Liver (tissue), 7 donors: ENCODE measurements at regions not wholly inside any gene's neighbourhood (a gene's known extent, or its start where the extent isn't known, plus 50 kb on each side); places are given as distances from the start of the nearest gene placed in this dataset.

Source experiments
- DNase-seq: peaks from one replicate; pipeline ENCODE4 v3.0.0-alpha.2; 2017; ENCODE audit warnings: low spot score
- H3K27ac ChIP-seq, 2 donors: one replicate each; pipeline ENCODE4 v1.7.0; 2013; ENCODE audit warnings: inconsistent platforms in 2 of 2, low read length in 2 of 2, control low read depth in 1 of 2, low read depth in 1 of 2, mild to moderate bottlenecking in 1 of 2
- H3K27me3 ChIP-seq, 4 donors: one replicate each; pipeline versions ENCODE4 v1.6.1 to v1.7.0; 2013; ENCODE audit warnings: low read length in 3 of 4, inconsistent platforms in 1 of 4, mild to moderate bottlenecking in 1 of 4, moderate library complexity in 1 of 4; ENCODE audit not compliant: control insufficient read depth in 4 of 4, insufficient read depth in 4 of 4
- H3K36me3 ChIP-seq, 4 donors: one replicate each; pipeline versions ENCODE4 v1.6.1 to v1.7.0; 2013; ENCODE audit warnings: low read length in 3 of 4, mild to moderate bottlenecking in 3 of 4, low read depth in 1 of 4, moderate library complexity in 1 of 4; ENCODE audit not compliant: control insufficient read depth in 4 of 4, insufficient read depth in 3 of 4
- H3K4me1 ChIP-seq, 4 donors: one replicate each; pipeline versions ENCODE4 v1.6.1 to v1.7.0; 2013; ENCODE audit warnings: low read length in 3 of 4, mild to moderate bottlenecking in 3 of 4, moderate library complexity in 1 of 4; ENCODE audit not compliant: control insufficient read depth in 4 of 4, insufficient read depth in 4 of 4
- H3K4me3 ChIP-seq, 3 donors: one replicate each; pipeline versions ENCODE4 v1.6.1 to v1.7.0; 2013; ENCODE audit warnings: low read length in 3 of 3, control low read depth in 1 of 3, low read depth in 1 of 3, mild to moderate bottlenecking in 1 of 3
- H3K9ac ChIP-seq, 2 donors: one replicate each; pipeline ENCODE4 v1.7.0; 2013; ENCODE audit warnings: low read length in 2 of 2, mild to moderate bottlenecking in 2 of 2, moderate library complexity in 2 of 2, control low read depth in 1 of 2, low read depth in 1 of 2
- H3K9me3 ChIP-seq, 4 donors: one replicate each; pipeline versions ENCODE4 v1.6.1 to v1.7.0; 2013; ENCODE audit warnings: low read length in 3 of 4; ENCODE audit not compliant: control insufficient read depth in 4 of 4
- EGR1 ChIP-seq, 2 donors: IDR thresholded peaks; 2 replicates each; pipeline ENCODE4 v1.6.1; 2016 to 2018; ENCODE audit warnings: antibody characterized with exemption in 2 of 2, low read depth in 2 of 2
- FOXA1 ChIP-seq: IDR thresholded peaks from 2 replicates; pipeline ENCODE4 v1.6.1; 2016; ENCODE audit warnings: antibody characterized with exemption
- FOXA2 ChIP-seq: IDR thresholded peaks from 2 replicates; pipeline ENCODE4 v1.6.1; 2016; ENCODE audit warnings: antibody characterized with exemption
- GABPA ChIP-seq, 2 donors: IDR thresholded peaks in 1 of 2; conservative IDR thresholded peaks in 1 of 2; 2 replicates each; pipeline ENCODE4 v1.6.1; 2016; ENCODE audit warnings: antibody characterized with exemption in 2 of 2, mild to moderate bottlenecking in 1 of 2, moderate library complexity in 1 of 2
- HNF4A ChIP-seq, 2 donors: conservative IDR thresholded peaks; 2 replicates each; pipeline ENCODE4 v1.6.1; 2016; ENCODE audit warnings: antibody characterized with exemption in 2 of 2, mild to moderate bottlenecking in 2 of 2
- HNF4G ChIP-seq: IDR thresholded peaks from 2 replicates; pipeline ENCODE4 v1.6.1; 2016; ENCODE audit warnings: antibody characterized with exemption
- MAX ChIP-seq: IDR thresholded peaks from 2 replicates; pipeline ENCODE4 v1.6.1; 2016; ENCODE audit warnings: antibody characterized with exemption
- NR2F2 ChIP-seq: IDR thresholded peaks from 2 replicates; pipeline ENCODE4 v1.6.1; 2016; ENCODE audit warnings: antibody characterized with exemption
- RAD21 ChIP-seq, 2 donors: IDR thresholded peaks; 2 replicates each; pipeline ENCODE4 v1.6.1; 2016; ENCODE audit warnings: antibody characterized with exemption in 2 of 2, mild to moderate bottlenecking in 2 of 2
- TAF1 ChIP-seq: conservative IDR thresholded peaks from 2 replicates; pipeline ENCODE4 v1.6.1; 2016; ENCODE audit warnings: antibody characterized with exemption, mild to moderate bottlenecking
- YY1 ChIP-seq: IDR thresholded peaks from 2 replicates; pipeline ENCODE4 v1.6.1; 2016; ENCODE audit warnings: antibody characterized with exemption, mild to moderate bottlenecking
- WGBS: extraction: QIAGEN DNeasy Blood & Tissue Kit; methylation state at CpG from one replicate; pipeline ENCODE4 v1.1.7; 2013; 5-methylcytosine and 5-hydroxymethylcytosine counted together
- TF ChIP-seq, protein P1 (sequence below): IDR thresholded peaks from 2 replicates; pipeline ENCODE4 v1.6.1; 2016; ENCODE audit warnings: antibody characterized with exemption, mild to moderate bottlenecking
- TF ChIP-seq, protein P2 (sequence below): IDR thresholded peaks from 2 replicates; pipeline ENCODE4 v1.6.1; 2016; ENCODE audit warnings: antibody characterized with exemption
- donor health status: healthy.
- donor health status: healthy.
- donor health status: healthy.
- donor health status: healthy.

DNA sequence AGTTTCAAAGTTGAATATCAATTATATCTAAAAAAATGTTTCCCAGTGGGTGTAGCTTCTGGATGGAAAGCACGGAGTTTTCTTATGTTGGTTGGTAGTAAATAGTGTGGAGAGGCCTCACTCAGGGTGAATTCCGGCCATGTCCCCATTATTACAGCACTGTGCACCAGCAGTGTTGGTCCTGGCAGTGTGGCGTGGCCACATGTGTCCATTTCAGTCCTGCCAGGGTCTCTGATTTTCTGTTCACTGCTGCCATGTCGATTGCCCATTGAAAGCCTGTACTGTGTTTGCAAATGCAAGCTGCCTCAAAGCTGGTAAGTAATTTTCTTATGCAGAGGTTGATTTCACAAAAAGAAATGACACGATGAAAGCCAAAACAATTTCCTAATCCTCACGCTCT is 386.2 kb downstream of the GALR1 start (continued):
- TF ChIP-seq, protein P1, sequence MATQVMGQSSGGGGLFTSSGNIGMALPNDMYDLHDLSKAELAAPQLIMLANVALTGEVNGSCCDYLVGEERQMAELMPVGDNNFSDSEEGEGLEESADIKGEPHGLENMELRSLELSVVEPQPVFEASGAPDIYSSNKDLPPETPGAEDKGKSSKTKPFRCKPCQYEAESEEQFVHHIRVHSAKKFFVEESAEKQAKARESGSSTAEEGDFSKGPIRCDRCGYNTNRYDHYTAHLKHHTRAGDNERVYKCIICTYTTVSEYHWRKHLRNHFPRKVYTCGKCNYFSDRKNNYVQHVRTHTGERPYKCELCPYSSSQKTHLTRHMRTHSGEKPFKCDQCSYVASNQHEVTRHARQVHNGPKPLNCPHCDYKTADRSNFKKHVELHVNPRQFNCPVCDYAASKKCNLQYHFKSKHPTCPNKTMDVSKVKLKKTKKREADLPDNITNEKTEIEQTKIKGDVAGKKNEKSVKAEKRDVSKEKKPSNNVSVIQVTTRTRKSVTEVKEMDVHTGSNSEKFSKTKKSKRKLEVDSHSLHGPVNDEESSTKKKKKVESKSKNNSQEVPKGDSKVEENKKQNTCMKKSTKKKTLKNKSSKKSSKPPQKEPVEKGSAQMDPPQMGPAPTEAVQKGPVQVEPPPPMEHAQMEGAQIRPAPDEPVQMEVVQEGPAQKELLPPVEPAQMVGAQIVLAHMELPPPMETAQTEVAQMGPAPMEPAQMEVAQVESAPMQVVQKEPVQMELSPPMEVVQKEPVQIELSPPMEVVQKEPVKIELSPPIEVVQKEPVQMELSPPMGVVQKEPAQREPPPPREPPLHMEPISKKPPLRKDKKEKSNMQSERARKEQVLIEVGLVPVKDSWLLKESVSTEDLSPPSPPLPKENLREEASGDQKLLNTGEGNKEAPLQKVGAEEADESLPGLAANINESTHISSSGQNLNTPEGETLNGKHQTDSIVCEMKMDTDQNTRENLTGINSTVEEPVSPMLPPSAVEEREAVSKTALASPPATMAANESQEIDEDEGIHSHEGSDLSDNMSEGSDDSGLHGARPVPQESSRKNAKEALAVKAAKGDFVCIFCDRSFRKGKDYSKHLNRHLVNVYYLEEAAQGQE = no peak

GRCh38 chr18:77645170-77645872 is 395.7 kb downstream of the GALR1 start:
- Histone ChIP-seq H3K36me3 (no peaks in the 10 kb centered on the region), H3K27ac (no peak overlapping the region), H3K27me3 (no peaks in the 10 kb centered on the region), H3K9ac (no peak overlapping the region), H3K9me3 (no peaks in the 10 kb centered on the region), H3K4me3 (no peak overlapping the region), H3K4me1 (no peaks in the 10 kb centered on the region)
- TF ChIP-seq FOXA1 (no peak), GABPA (IDR thresholded peaks at IDR 0.05 in 1 of 2, conservative IDR thresholded peaks at IDR 0.05 in 1 of 2) (no peak), FOXA2 (no peak), MAX (no peak), TAF1 (no peak), HNF4G (no peak), RAD21 (IDR thresholded peaks at IDR 0.05) (no peak), YY1 (no peak), NR2F2 (no peak), EGR1 (IDR thresholded peaks at IDR 0.05; ENCODE audit: low read depth in 2 of 2) (no peak), HNF4A (conservative IDR thresholded peaks at IDR 0.05) (no peak)
- TF ChIP-seq, protein P2, sequence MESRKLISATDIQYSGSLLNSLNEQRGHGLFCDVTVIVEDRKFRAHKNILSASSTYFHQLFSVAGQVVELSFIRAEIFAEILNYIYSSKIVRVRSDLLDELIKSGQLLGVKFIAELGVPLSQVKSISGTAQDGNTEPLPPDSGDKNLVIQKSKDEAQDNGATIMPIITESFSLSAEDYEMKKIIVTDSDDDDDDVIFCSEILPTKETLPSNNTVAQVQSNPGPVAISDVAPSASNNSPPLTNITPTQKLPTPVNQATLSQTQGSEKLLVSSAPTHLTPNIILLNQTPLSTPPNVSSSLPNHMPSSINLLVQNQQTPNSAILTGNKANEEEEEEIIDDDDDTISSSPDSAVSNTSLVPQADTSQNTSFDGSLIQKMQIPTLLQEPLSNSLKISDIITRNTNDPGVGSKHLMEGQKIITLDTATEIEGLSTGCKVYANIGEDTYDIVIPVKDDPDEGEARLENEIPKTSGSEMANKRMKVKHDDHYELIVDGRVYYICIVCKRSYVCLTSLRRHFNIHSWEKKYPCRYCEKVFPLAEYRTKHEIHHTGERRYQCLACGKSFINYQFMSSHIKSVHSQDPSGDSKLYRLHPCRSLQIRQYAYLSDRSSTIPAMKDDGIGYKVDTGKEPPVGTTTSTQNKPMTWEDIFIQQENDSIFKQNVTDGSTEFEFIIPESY = no peak
- TF ChIP-seq, protein P1 = no peak
- WGBS = 64% methylated on average over 8 of the region's 8 CpGs
- DNase-seq = no peak
